Iris pigment epithelial cell (primary cell): ENCODE measurements at regions not wholly inside any gene's neighbourhood (a gene's known extent, or its start where the extent isn't known, plus 50 kb on each side); places are given as distances from the start of the nearest gene placed in this dataset.
"Not testable (repeated sequence)": the region's sequence is repeated elsewhere in the genome, so short reads cannot be mapped to it uniquely, and the experiment has no call there.

Experiments
- DNase-seq: peaks from one replicate; pipeline ENCODE4 v3.0.0-alpha.2; 2011; ENCODE audit warnings: low read depth

- no peak for DNase-seq
Measured at GRCh38 chr3:74921676-74922075, 307.2 kb upstream of the CNTN3 start.

GRCh38 chr3:74920721-74921350 lies 306.4 kb upstream of the CNTN3 start:
- no peak for DNase-seq

- DNase-seq = no peak
Measured at GRCh38 chr3:74916696-74917095, 302.2 kb upstream of the CNTN3 start.

- DNase-seq = no peak
Measured at GRCh38 chr3:74906181-74906580, 291.7 kb upstream of the CNTN3 start.

GRCh38 chr3:74905478-74905877 lies 291.0 kb upstream of the CNTN3 start:
- no peak for DNase-seq

GRCh38 chr3:74904646-74905045 lies 290.2 kb upstream of the CNTN3 start:
- DNase-seq = no peak

GRCh38 chr3:74899796-74900516 lies 285.5 kb upstream of the CNTN3 start:
- not testable (repeated sequence) for DNase-seq

- peak; percentile 4 for DNase-seq
Measured at GRCh38 chr3:74897006-74897405, 282.5 kb upstream of the CNTN3 start.

GRCh38 chr3:74891312-74891711 lies 276.9 kb upstream of the CNTN3 start:
- DNase-seq = no peak

- DNase-seq = peak; percentile 6
Measured at GRCh38 chr3:74883690-74884089, 269.2 kb upstream of the CNTN3 start.

GRCh38 chr3:74883222-74883621 lies 268.8 kb upstream of the CNTN3 start:
- DNase-seq = no peak

- no peak for DNase-seq
Measured at GRCh38 chr3:74880237-74880636, 265.8 kb upstream of the CNTN3 start.

GRCh38 chr3:74866357-74867030 lies 252.0 kb upstream of the CNTN3 start:
- no peak for DNase-seq

- DNase-seq = no peak
Measured at GRCh38 chr3:74862476-74862875, 248.0 kb upstream of the CNTN3 start.

GRCh38 chr3:74861211-74861610 lies 246.8 kb upstream of the CNTN3 start:
- DNase-seq = no peak

- DNase-seq = no peak
Measured at GRCh38 chr3:74858086-74858485, 243.6 kb upstream of the CNTN3 start.

GRCh38 chr3:74850381-74850780 lies 235.9 kb upstream of the CNTN3 start:
- no peak for DNase-seq

- DNase-seq = no peak
Measured at GRCh38 chr3:74847093-74847492, 232.6 kb upstream of the CNTN3 start.

- no peak for DNase-seq
Measured at GRCh38 chr3:74845081-74845480, 230.6 kb upstream of the CNTN3 start.

- no peak for DNase-seq
Measured at GRCh38 chr3:74844428-74844827, 230.0 kb upstream of the CNTN3 start.

GRCh38 chr3:74842649-74843048 lies 228.2 kb upstream of the CNTN3 start:
- no peak for DNase-seq

- DNase-seq = no peak
Measured at GRCh38 chr3:74842141-74842540, 227.7 kb upstream of the CNTN3 start.

GRCh38 chr3:74839566-74839965 lies 225.1 kb upstream of the CNTN3 start:
- no peak for DNase-seq
